ENCODE measurements at regions not wholly inside any gene's neighbourhood (a gene's known extent, or its start where the extent isn't known, plus 50 kb on each side); places are given as distances from the start of the nearest gene placed in this dataset.

GRCh38 chr20:4635781-4636180 is 50.5 kb upstream of the PRNP start:
- Histone ChIP-seq H3K36me3 (ENCODE audit: control insufficient read depth, insufficient read depth, low read length) (no peaks in the 10 kb centered on the region), H3K4me3 (ENCODE audit: low read depth, low read length) (no peak overlapping the region), H3K27me3 (ENCODE audit: control insufficient read depth, insufficient read depth, low read length) (no peaks in the 10 kb centered on the region)
- no peak for TF ChIP-seq CTCF (IDR thresholded peaks at IDR 0.05; ENCODE audit: insufficient read depth, low read length, severe bottlenecking)
- no peak for DNase-seq (ENCODE audit: low read depth)
- FAIRE-seq: no peak

- no peak overlapping the region for H3K4me3 ChIP-seq (ENCODE audit: low read depth, low read length)
- TF ChIP-seq CTCF (IDR thresholded peaks at IDR 0.05; ENCODE audit: insufficient read depth, low read length, severe bottlenecking): no peak
- DNase-seq (ENCODE audit: low read depth) (no peak), FAIRE-seq (no peak)
- no peaks in the 10 kb centered on the region for H3K27me3 ChIP-seq (ENCODE audit: control insufficient read depth, insufficient read depth, low read length)
- no peaks in the 10 kb centered on the region for H3K36me3 ChIP-seq (ENCODE audit: control insufficient read depth, insufficient read depth, low read length)
Observed at GRCh38 chr20:4635342-4635741, 50.9 kb upstream of the PRNP start.

GRCh38 chr20:4633780-4634179 is 52.5 kb upstream of the PRNP start:
- TF ChIP-seq CTCF (IDR thresholded peaks at IDR 0.05; ENCODE audit: insufficient read depth, low read length, severe bottlenecking): no peak
- FAIRE-seq (no peak), DNase-seq (ENCODE audit: low read depth) (peak; percentile 76)
- H3K4me3 ChIP-seq (ENCODE audit: low read depth, low read length): no peak overlapping the region
- no peaks in the 10 kb centered on the region for H3K36me3 ChIP-seq (ENCODE audit: control insufficient read depth, insufficient read depth, low read length)
- H3K27me3 ChIP-seq (ENCODE audit: control insufficient read depth, insufficient read depth, low read length): no peaks in the 10 kb centered on the region

GRCh38 chr20:4633379-4633778 is 52.9 kb upstream of the PRNP start:
- H3K36me3 ChIP-seq (ENCODE audit: control insufficient read depth, insufficient read depth, low read length): no peaks in the 10 kb centered on the region
- DNase-seq (ENCODE audit: low read depth) (no peak), FAIRE-seq (no peak)
- no peak for TF ChIP-seq CTCF (IDR thresholded peaks at IDR 0.05; ENCODE audit: insufficient read depth, low read length, severe bottlenecking)
- H3K27me3 ChIP-seq (ENCODE audit: control insufficient read depth, insufficient read depth, low read length): no peaks in the 10 kb centered on the region
- H3K4me3 ChIP-seq (ENCODE audit: low read depth, low read length): no peak overlapping the region

GRCh38 chr20:4632876-4633275 is 53.4 kb upstream of the PRNP start:
- no peak for TF ChIP-seq CTCF (IDR thresholded peaks at IDR 0.05; ENCODE audit: insufficient read depth, low read length, severe bottlenecking)
- H3K36me3 ChIP-seq (ENCODE audit: control insufficient read depth, insufficient read depth, low read length): no peaks in the 10 kb centered on the region
- FAIRE-seq (no peak), DNase-seq (ENCODE audit: low read depth) (no peak)
- no peak overlapping the region for H3K4me3 ChIP-seq (ENCODE audit: low read depth, low read length)
- H3K27me3 ChIP-seq (ENCODE audit: control insufficient read depth, insufficient read depth, low read length): no peaks in the 10 kb centered on the region

- TF ChIP-seq CTCF (IDR thresholded peaks at IDR 0.05; ENCODE audit: insufficient read depth, low read length, severe bottlenecking): no peak
- no peaks in the 10 kb centered on the region for H3K36me3 ChIP-seq (ENCODE audit: control insufficient read depth, insufficient read depth, low read length)
- H3K27me3 ChIP-seq (ENCODE audit: control insufficient read depth, insufficient read depth, low read length): no peaks in the 10 kb centered on the region
- DNase-seq (ENCODE audit: low read depth): no peak
- H3K4me3 ChIP-seq (ENCODE audit: low read depth, low read length): no peak overlapping the region
- no peak for FAIRE-seq
Observed at GRCh38 chr20:4626228-4626627, 60.0 kb upstream of the PRNP start.

Measured in bronchial epithelial cell (primary cell).